Lower leg skin (tissue), 3 donors: ENCODE measurements at regions not wholly inside any gene's neighbourhood (a gene's known extent, or its start where the extent isn't known, plus 50 kb on each side); places are given as distances from the start of the nearest gene placed in this dataset.

ENCODE experiments used
- POLR2A ChIP-seq, 2 donors: fragments of 450-650 bp; IDR thresholded peaks; one replicate each; pipeline ENCODE4 v1.6.1; 2016 to 2017; ENCODE audit warnings: antibody characterized with exemption in 2 of 2, mild to moderate bottlenecking in 1 of 2, moderate library complexity in 1 of 2
- TF ChIP-seq, protein P1 (sequence below), 3 donors: fragments of 450-650 bp; IDR thresholded peaks; one replicate each; pipeline ENCODE4 v1.5.1; 2016; ENCODE audit warnings: antibody characterized with exemption in 3 of 3, mild to moderate bottlenecking in 3 of 3, moderate library complexity in 2 of 3

DNA sequence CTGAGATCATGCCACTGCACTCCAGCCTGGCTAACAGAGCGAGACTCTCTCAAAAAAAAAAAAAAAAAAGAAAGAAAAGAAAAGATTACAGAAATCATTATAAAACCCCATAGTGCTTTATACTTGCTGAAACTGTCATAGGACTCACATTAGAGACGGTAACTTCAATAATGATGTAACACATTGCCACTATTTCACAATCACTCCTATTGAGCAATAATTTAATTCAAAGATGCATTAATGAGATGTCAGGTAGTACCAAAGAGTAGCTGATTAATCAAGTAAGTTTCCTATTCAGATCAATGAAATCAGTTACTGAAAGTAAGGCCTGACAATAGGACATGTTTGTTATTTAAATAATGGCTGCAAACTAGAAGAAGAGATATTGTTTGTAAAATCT lies 751.5 kb upstream of the ALG10B start:
- no peak for TF ChIP-seq POLR2A (IDR thresholded peaks at IDR 0.05)
- TF ChIP-seq, protein P1, sequence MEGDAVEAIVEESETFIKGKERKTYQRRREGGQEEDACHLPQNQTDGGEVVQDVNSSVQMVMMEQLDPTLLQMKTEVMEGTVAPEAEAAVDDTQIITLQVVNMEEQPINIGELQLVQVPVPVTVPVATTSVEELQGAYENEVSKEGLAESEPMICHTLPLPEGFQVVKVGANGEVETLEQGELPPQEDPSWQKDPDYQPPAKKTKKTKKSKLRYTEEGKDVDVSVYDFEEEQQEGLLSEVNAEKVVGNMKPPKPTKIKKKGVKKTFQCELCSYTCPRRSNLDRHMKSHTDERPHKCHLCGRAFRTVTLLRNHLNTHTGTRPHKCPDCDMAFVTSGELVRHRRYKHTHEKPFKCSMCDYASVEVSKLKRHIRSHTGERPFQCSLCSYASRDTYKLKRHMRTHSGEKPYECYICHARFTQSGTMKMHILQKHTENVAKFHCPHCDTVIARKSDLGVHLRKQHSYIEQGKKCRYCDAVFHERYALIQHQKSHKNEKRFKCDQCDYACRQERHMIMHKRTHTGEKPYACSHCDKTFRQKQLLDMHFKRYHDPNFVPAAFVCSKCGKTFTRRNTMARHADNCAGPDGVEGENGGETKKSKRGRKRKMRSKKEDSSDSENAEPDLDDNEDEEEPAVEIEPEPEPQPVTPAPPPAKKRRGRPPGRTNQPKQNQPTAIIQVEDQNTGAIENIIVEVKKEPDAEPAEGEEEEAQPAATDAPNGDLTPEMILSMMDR (IDR thresholded peaks at IDR 0.05): no peak
